Neural cell (in vitro differentiated cells): ENCODE measurements at regions not wholly inside any gene's neighbourhood (a gene's known extent, or its start where the extent isn't known, plus 50 kb on each side); places are given as distances from the start of the nearest gene placed in this dataset.

Experiments used
- H2AFZ ChIP-seq: fragments of 200-600, 300-800 bp; sonication (generic), shearing (Covaris generic); 2 replicates; pipeline ENCODE4 v1.6.0; 2014; ENCODE audit warnings: low read depth, mild to moderate bottlenecking, antibody characterized with exemption, low read length, moderate library complexity
- H3F3A ChIP-seq: fragments of 200-600 bp; shearing (Covaris generic); 2 replicates; pipeline ENCODE4 v1.6.1; 2016; ENCODE audit warnings: mild to moderate bottlenecking, moderate library complexity, mixed read lengths, antibody characterized with exemption, low read length; ENCODE audit not compliant: insufficient read depth, poor library complexity, severe bottlenecking
- H3K27ac ChIP-seq: fragments of 200-600, 300-800 bp; sonication (generic), shearing (Covaris generic); 2 replicates; pipeline ENCODE4 v1.5.1; 2014; ENCODE audit warnings: mild to moderate bottlenecking, low read length, moderate library complexity
- H3K27me3 ChIP-seq: fragments of 300-800, 200-600 bp; sonication (generic), shearing (Covaris generic); 2 replicates; pipeline ENCODE4 v1.6.0; 2014; ENCODE audit warnings: mild to moderate bottlenecking, low read depth, low read length, moderate library complexity; ENCODE audit not compliant: insufficient read depth
- H3K36me3 ChIP-seq: fragments of 300-800, 200-600 bp; sonication (generic), shearing (Covaris generic); 2 replicates; pipeline ENCODE4 v1.5.1; 2014; ENCODE audit warnings: mild to moderate bottlenecking, antibody characterized with exemption, low read length, moderate library complexity; ENCODE audit not compliant: insufficient read depth
- H3K4me2 ChIP-seq: fragments of 300-800, 200-600 bp; sonication (generic), shearing (Covaris generic); 2 replicates; pipeline ENCODE4 v1.6.0; 2014; ENCODE audit warnings: mild to moderate bottlenecking, low read length
- H3K4me3 ChIP-seq: fragments of 300-800, 200-600 bp; sonication (generic), shearing (Covaris generic); 2 replicates; pipeline ENCODE4 v1.5.1; 2014; ENCODE audit warnings: mild to moderate bottlenecking, low read length, moderate library complexity
- H3K79me2 ChIP-seq: fragments of 200-600 bp; shearing (Covaris generic); replicated peaks from 2 replicates; pipeline ENCODE4 v1.6.0; 2014; ENCODE audit warnings: mild to moderate bottlenecking, low read length, moderate library complexity; ENCODE audit not compliant: insufficient read depth
- H3K9ac ChIP-seq: fragments of 300-800, 200-600 bp; sonication (generic), shearing (Covaris generic); 2 replicates; pipeline ENCODE4 v1.6.1; 2016; ENCODE audit warnings: mild to moderate bottlenecking, low read length, mixed read lengths
- H3K9me2 ChIP-seq: fragments of 200-600 bp; shearing (Covaris generic); 2 replicates; pipeline ENCODE4 v1.6.1; 2016; ENCODE audit warnings: mild to moderate bottlenecking, low read length, mixed read lengths; ENCODE audit not compliant: insufficient read depth
- H3K9me3 ChIP-seq: fragments of 200-600, 300-800 bp; sonication (generic), shearing (Covaris generic); 2 replicates; pipeline ENCODE4 v1.6.1; 2016; ENCODE audit warnings: mild to moderate bottlenecking, mixed run types, low read length, moderate library complexity, mixed read lengths
- H4K20me1 ChIP-seq: fragments of 200-600 bp; shearing (Covaris generic); 2 replicates; pipeline ENCODE4 v1.6.1; 2016; ENCODE audit warnings: mild to moderate bottlenecking, mixed run types; ENCODE audit not compliant: insufficient read depth
- EP300 ChIP-seq: fragments of 450-650 bp; conservative IDR thresholded peaks from 2 replicates; pipeline ENCODE4 v1.6.1; 2014; ENCODE audit warnings: antibody characterized with exemption, mild to moderate bottlenecking, moderate library complexity; ENCODE audit not compliant: poor library complexity, severe bottlenecking
- EZH2 ChIP-seq: fragments of 200-600, 300-800 bp; shearing (Covaris generic), sonication (generic); IDR thresholded peaks from 2 replicates; pipeline ENCODE4 v1.6.1; 2014; ENCODE audit warnings: antibody characterized with exemption, low read length, borderline replicate concordance, mild to moderate bottlenecking; ENCODE audit not compliant: insufficient read depth, poor library complexity, severe bottlenecking
- MXI1 ChIP-seq: fragments of 450-650 bp; conservative IDR thresholded peaks from 2 replicates; pipeline ENCODE4 v1.6.1; 2014; ENCODE audit warnings: antibody characterized with exemption, mild to moderate bottlenecking; ENCODE audit not compliant: poor library complexity, severe bottlenecking
- POLR2AphosphoS5 ChIP-seq: IDR thresholded peaks from 2 replicates; pipeline ENCODE4 v1.6.1; 2012
- RAD21 ChIP-seq: fragments of 450-650 bp; conservative IDR thresholded peaks from 2 replicates; pipeline ENCODE4 v1.6.1; 2014; ENCODE audit warnings: antibody characterized with exemption, mild to moderate bottlenecking, moderate library complexity
- SMC3 ChIP-seq: fragments of 450-650 bp; conservative IDR thresholded peaks from 2 replicates; pipeline ENCODE4 v1.6.1; 2014; ENCODE audit warnings: antibody characterized with exemption, mild to moderate bottlenecking, moderate library complexity; ENCODE audit not compliant: poor library complexity
- TAF1 ChIP-seq: IDR thresholded peaks from 2 replicates; pipeline ENCODE4 v1.6.1; 2012; ENCODE audit warnings: low read depth
- TF ChIP-seq, protein P1 (sequence below): fragments of 450-650 bp; IDR thresholded peaks from 2 replicates; pipeline ENCODE4 v1.5.1; 2014; ENCODE audit warnings: antibody characterized with exemption, mild to moderate bottlenecking, moderate library complexity; ENCODE audit not compliant: poor library complexity, severe bottlenecking
- TF ChIP-seq, protein P2 (sequence below): IDR thresholded peaks from 2 replicates; pipeline ENCODE4 v1.6.1; 2012; ENCODE audit warnings: borderline replicate concordance

DNA sequence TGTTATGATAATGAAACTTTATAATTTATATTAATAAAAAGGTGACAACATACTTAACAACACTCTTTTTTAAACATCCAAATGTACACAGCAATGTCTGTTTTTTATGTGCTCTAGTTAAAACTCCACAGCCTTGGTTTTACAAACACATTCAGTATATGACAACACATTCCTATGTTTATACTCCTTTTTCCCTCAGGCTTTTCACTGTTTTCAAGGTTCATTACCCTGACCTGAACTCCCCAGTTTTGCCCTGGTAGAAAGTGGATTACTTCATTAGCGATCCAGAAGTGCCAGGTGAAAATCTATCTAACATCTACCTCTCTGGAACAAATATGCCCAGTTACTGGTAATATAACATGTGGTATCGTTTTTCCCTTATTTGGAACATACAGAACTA is 340.2 kb upstream of the DDHD1 start:
- TF ChIP-seq RAD21 (no peak), POLR2AphosphoS5 (no peak), TAF1 (no peak), EP300 (no peak), EZH2 (no peak), SMC3 (no peak), MXI1 (no peak)
- TF ChIP-seq, protein P1, sequence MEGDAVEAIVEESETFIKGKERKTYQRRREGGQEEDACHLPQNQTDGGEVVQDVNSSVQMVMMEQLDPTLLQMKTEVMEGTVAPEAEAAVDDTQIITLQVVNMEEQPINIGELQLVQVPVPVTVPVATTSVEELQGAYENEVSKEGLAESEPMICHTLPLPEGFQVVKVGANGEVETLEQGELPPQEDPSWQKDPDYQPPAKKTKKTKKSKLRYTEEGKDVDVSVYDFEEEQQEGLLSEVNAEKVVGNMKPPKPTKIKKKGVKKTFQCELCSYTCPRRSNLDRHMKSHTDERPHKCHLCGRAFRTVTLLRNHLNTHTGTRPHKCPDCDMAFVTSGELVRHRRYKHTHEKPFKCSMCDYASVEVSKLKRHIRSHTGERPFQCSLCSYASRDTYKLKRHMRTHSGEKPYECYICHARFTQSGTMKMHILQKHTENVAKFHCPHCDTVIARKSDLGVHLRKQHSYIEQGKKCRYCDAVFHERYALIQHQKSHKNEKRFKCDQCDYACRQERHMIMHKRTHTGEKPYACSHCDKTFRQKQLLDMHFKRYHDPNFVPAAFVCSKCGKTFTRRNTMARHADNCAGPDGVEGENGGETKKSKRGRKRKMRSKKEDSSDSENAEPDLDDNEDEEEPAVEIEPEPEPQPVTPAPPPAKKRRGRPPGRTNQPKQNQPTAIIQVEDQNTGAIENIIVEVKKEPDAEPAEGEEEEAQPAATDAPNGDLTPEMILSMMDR = no peak
- TF ChIP-seq, protein P2, sequence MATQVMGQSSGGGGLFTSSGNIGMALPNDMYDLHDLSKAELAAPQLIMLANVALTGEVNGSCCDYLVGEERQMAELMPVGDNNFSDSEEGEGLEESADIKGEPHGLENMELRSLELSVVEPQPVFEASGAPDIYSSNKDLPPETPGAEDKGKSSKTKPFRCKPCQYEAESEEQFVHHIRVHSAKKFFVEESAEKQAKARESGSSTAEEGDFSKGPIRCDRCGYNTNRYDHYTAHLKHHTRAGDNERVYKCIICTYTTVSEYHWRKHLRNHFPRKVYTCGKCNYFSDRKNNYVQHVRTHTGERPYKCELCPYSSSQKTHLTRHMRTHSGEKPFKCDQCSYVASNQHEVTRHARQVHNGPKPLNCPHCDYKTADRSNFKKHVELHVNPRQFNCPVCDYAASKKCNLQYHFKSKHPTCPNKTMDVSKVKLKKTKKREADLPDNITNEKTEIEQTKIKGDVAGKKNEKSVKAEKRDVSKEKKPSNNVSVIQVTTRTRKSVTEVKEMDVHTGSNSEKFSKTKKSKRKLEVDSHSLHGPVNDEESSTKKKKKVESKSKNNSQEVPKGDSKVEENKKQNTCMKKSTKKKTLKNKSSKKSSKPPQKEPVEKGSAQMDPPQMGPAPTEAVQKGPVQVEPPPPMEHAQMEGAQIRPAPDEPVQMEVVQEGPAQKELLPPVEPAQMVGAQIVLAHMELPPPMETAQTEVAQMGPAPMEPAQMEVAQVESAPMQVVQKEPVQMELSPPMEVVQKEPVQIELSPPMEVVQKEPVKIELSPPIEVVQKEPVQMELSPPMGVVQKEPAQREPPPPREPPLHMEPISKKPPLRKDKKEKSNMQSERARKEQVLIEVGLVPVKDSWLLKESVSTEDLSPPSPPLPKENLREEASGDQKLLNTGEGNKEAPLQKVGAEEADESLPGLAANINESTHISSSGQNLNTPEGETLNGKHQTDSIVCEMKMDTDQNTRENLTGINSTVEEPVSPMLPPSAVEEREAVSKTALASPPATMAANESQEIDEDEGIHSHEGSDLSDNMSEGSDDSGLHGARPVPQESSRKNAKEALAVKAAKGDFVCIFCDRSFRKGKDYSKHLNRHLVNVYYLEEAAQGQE = no peak
- Histone ChIP-seq H3K9me3 (no peaks in the 10 kb centered on the region), H3K9me2 (no peaks in the 10 kb centered on the region), H3F3A (no peaks in the 10 kb centered on the region), H3K4me3 (no peak overlapping the region), H3K9ac (no peak overlapping the region), H3K79me2 (no peaks in the 10 kb centered on the region), H2AFZ (no peak overlapping the region), H4K20me1 (no peaks in the 10 kb centered on the region), H3K4me2 (no peak overlapping the region), H3K36me3 (no peaks in the 10 kb centered on the region), H3K27ac (no peak overlapping the region), H3K27me3 (no peaks in the 10 kb centered on the region)

DNA sequence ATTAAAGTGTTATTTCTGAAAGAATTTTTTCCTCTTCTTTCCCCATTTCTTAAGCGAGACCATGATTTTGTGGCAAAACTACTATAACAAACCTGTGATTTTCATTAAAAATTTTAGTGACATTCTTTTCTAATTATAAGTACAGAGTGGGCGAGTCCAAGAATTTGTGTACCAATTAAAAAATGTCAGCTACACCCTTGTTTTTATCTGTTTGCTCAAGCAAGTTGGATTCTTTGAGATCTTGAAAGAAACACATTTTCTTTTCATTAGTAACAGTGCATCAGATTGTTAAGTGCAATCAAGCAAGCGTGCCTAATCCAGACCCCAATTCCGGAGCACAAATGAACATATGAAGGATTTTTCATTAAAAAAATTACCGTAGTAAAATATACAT is 338.8 kb upstream of the DDHD1 start:
- no peak overlapping the region for H2AFZ ChIP-seq
- no peak overlapping the region for H3K4me3 ChIP-seq
- no peaks in the 10 kb centered on the region for H3K79me2 ChIP-seq
- no peaks in the 10 kb centered on the region for H3K27me3 ChIP-seq
- no peaks in the 10 kb centered on the region for H3K9me2 ChIP-seq
- no peaks in the 10 kb centered on the region for H3K9me3 ChIP-seq
- no peak overlapping the region for H3K4me2 ChIP-seq
- no peaks in the 10 kb centered on the region for H4K20me1 ChIP-seq
- H3F3A ChIP-seq = no peaks in the 10 kb centered on the region
- H3K9ac ChIP-seq = no peak overlapping the region
- TF ChIP-seq RAD21 = no peak
- no peak for TF ChIP-seq POLR2AphosphoS5
- TF ChIP-seq, protein P1 = no peak
- no peak for TF ChIP-seq TAF1
- TF ChIP-seq, protein P2 = no peak
- no peak for TF ChIP-seq EZH2
- TF ChIP-seq SMC3 = no peak
- no peak for TF ChIP-seq MXI1
- TF ChIP-seq EP300 = no peak
- no peak overlapping the region for H3K27ac ChIP-seq
- H3K36me3 ChIP-seq = no peaks in the 10 kb centered on the region
